Activated CD4-positive, alpha-beta T cell treated with anti-CD3 and anti-CD28 coated beads, Interleukin-2, amount 10 ng/mL, durations not matched to agents 7 days and 5 days (primary cell): ENCODE measurements at regions not wholly inside any gene's neighbourhood (a gene's known extent, or its start where the extent isn't known, plus 50 kb on each side); places are given as distances from the start of the nearest gene placed in this dataset.

Experiments
- CTCF ChIA-PET: fragments of 350-600 bp; sonication (Branson Sonifier 250); formaldehyde crosslinking; loops from one replicate; lab custom pipeline; 2021; ENCODE audit warnings: antibody characterized with exemption; lab: Charles Lee
- POLR2A ChIA-PET: fragments of 350-600 bp; sonication (Branson Sonifier 250); formaldehyde crosslinking; loops from one replicate; lab custom pipeline; 2021; ENCODE audit warnings: antibody characterized with exemption; lab: Charles Lee
- DNase-seq: peaks from one replicate; pipeline ENCODE4 v3.0.0-alpha.2; 2020
- H3K27ac Mint-ChIP-seq: one replicate; pipeline ENCODE4 v1.8.0; 2021; ENCODE audit warnings: mild to moderate bottlenecking, moderate library complexity, mixed read lengths
- H3K27me3 Mint-ChIP-seq: one replicate; pipeline ENCODE4 v1.8.0; 2021; ENCODE audit warnings: mixed read lengths
- H3K36me3 Mint-ChIP-seq: one replicate; pipeline ENCODE4 v1.8.0; 2021; ENCODE audit warnings: low read depth, mixed read lengths
- H3K4me1 Mint-ChIP-seq: one replicate; pipeline ENCODE4 v1.8.0; 2021; ENCODE audit warnings: mixed read lengths
- H3K4me3 Mint-ChIP-seq: one replicate; pipeline ENCODE4 v1.8.0; 2021; ENCODE audit warnings: mild to moderate bottlenecking, moderate library complexity, mixed read lengths
- H3K9me3 Mint-ChIP-seq: one replicate; pipeline ENCODE4 v1.8.0; 2021; ENCODE audit warnings: mixed read lengths

DNA sequence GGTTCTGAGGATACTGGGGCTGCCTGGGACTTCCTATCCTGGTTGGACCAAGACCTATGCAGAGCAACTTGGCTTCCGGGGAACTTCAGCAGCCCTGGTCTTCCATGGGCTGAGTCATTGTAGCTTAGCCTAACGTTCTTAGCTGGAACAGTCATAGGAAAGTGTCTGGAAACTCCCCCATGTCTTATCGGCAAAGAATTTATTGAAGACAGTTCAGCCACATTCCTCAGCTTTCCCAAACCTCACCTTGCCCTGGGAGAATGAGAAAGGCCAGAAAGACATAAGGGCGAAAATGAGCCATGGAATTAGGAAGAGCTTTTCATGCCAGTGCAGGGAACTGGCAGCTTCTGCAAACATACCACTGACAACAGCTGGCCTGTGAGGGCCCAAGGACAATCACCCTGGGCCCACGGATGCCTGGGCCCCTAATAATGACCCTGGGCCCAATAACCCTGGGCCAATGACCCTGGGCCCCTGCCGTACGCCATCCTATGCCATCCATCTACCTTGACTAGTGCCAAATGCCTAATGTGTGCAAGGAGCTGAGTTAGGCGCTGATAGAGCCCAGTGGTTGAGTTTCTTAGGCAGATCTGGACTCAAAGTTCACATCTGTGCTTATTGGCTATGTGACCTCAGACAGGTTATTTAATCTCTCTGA is 114.4 kb upstream of the GADD45A start:
- H3K36me3 Mint-ChIP-seq: no peaks in the 10 kb centered on the region
- no peaks in the 10 kb centered on the region for H3K9me3 Mint-ChIP-seq
- no peak for DNase-seq
- no peak overlapping the region for H3K4me3 Mint-ChIP-seq
- ChIA-PET POLR2A (interaction anchor here (0.6 kb wide), 1 partner anchor 9 kb away, joined by 3 read pairs; no protein-coding TSS in a partner anchor), CTCF (interaction anchor here (1.5 to 4.4 kb wide), 3 partner anchors 9 to 190 kb away, joined by 4 to 17 read pairs (median 16); no protein-coding TSS in a partner anchor)
- H3K27ac Mint-ChIP-seq: no peak overlapping the region
- no peaks in the 10 kb centered on the region for H3K4me1 Mint-ChIP-seq
- H3K27me3 Mint-ChIP-seq: no peaks in the 10 kb centered on the region

GRCh38 chr1:67571406-67571805 is 113.6 kb upstream of the GADD45A start:
- no peaks in the 10 kb centered on the region for H3K9me3 Mint-ChIP-seq
- POLR2A ChIA-PET: interaction anchor here (0.6 kb wide), 1 partner anchor 10 kb away, joined by 3 read pairs; no protein-coding TSS in a partner anchor
- CTCF ChIA-PET: interaction anchor here (0.8 to 4.4 kb wide), 3 partner anchors 10 to 342 kb away, joined by 3 to 17 read pairs (median 16); no protein-coding TSS in a partner anchor
- no peak overlapping the region for H3K27ac Mint-ChIP-seq
- H3K4me1 Mint-ChIP-seq: no peaks in the 10 kb centered on the region
- DNase-seq: no peak
- no peak overlapping the region for H3K4me3 Mint-ChIP-seq
- H3K36me3 Mint-ChIP-seq: no peaks in the 10 kb centered on the region
- no peaks in the 10 kb centered on the region for H3K27me3 Mint-ChIP-seq

- Mint-ChIP-seq H3K27ac (no peak overlapping the region), H3K36me3 (no peaks in the 10 kb centered on the region), H3K4me3 (no peak overlapping the region), H3K4me1 (no peaks in the 10 kb centered on the region), H3K27me3 (no peaks in the 10 kb centered on the region), H3K9me3 (no peaks in the 10 kb centered on the region)
- ChIA-PET POLR2A (no interaction called here), CTCF (interaction anchor here (0.6 to 4.4 kb wide), 6 partner anchors 10 to 343 kb away, joined by 3 to 17 read pairs (median 6); no protein-coding TSS in a partner anchor)
- DNase-seq: no peak
Measured at GRCh38 chr1:67571901-67572593, 113.0 kb upstream of the GADD45A start.

DNA sequence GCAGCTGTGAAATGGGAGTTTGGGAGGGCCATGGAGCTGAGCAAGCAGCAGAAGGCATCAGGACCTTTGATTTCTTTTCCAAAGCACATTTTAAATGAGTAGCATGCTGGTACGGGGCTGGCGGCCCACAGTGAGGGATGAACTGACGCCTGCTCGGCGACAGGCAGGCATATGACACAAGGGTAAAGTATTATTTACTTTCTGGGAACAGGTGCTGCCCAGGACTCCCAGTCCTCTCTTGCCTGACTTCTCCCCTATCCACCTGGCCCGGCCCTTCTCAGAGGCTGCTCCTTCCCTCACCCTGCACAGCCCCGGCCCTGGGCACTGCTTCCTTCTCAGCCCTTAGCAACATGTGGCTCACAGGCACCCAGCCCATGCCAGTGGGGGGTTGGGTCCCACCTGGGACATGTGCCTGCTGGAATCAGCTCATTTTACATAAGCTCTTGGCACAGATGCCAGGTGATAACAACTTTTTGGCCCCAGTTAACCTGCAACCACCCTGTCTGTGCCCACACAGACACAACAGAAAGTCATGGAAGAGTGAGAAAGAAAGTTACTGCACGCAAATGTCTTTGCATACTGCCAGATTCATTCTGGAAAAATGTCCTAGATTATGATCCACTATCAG is 112.3 kb upstream of the GADD45A start:
- no peak overlapping the region for H3K27ac Mint-ChIP-seq
- H3K36me3 Mint-ChIP-seq: no peaks in the 10 kb centered on the region
- no peaks in the 10 kb centered on the region for H3K4me1 Mint-ChIP-seq
- H3K9me3 Mint-ChIP-seq: no peaks in the 10 kb centered on the region
- ChIA-PET CTCF (interaction anchor here (1.6 to 1.9 kb wide), 2 partner anchors 11 to 15 kb away, joined by 4 to 5 read pairs; no protein-coding TSS in a partner anchor), POLR2A (no interaction called here)
- no peaks in the 10 kb centered on the region for H3K27me3 Mint-ChIP-seq
- DNase-seq: no peak
- no peak overlapping the region for H3K4me3 Mint-ChIP-seq

GRCh38 chr1:67573311-67573872 is 111.6 kb upstream of the GADD45A start:
- H3K4me1 Mint-ChIP-seq: peaks cover 2% of the 10 kb centered on the region
- ChIA-PET POLR2A (no interaction called here), CTCF (interaction anchor here (1.6 to 1.9 kb wide), 2 partner anchors 11 to 16 kb away, joined by 4 to 5 read pairs; no protein-coding TSS in a partner anchor)
- no peak overlapping the region for H3K27ac Mint-ChIP-seq
- no peak for DNase-seq
- no peaks in the 10 kb centered on the region for H3K9me3 Mint-ChIP-seq
- H3K27me3 Mint-ChIP-seq: peaks cover 3% of the 10 kb centered on the region
- no peaks in the 10 kb centered on the region for H3K36me3 Mint-ChIP-seq
- no peak overlapping the region for H3K4me3 Mint-ChIP-seq

GRCh38 chr1:67574221-67574620 is 110.8 kb upstream of the GADD45A start:
- H3K9me3 Mint-ChIP-seq: no peaks in the 10 kb centered on the region
- DNase-seq: no peak
- H3K4me1 Mint-ChIP-seq: peaks cover 2% of the 10 kb centered on the region
- ChIA-PET CTCF (no interaction called here), POLR2A (no interaction called here)
- H3K4me3 Mint-ChIP-seq: no peak overlapping the region
- no peak overlapping the region for H3K27ac Mint-ChIP-seq
- H3K36me3 Mint-ChIP-seq: no peaks in the 10 kb centered on the region
- peaks cover 3% of the 10 kb centered on the region for H3K27me3 Mint-ChIP-seq

DNA sequence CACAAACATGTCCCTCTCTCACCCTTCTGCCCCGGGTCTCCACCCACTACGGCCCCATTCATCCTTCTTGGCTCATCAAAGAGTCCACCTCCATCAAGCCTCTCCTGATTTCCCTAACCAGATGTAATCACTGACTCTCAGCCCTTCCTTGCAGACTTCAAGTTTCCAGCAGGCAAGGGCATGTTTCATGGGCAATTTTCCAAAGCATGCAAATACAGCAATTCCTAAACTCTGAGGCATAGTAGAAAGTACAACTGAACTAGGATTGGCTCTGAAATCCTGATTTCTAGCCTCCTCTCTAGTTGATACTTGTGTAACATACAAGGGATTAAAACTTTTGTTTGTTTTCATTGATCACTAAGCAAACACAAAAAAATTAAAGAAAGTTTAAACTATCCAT is 109.1 kb upstream of the GADD45A start:
- Mint-ChIP-seq H3K4me1 (peaks cover 2% of the 10 kb centered on the region), H3K36me3 (no peaks in the 10 kb centered on the region), H3K4me3 (no peak overlapping the region), H3K27ac (no peak overlapping the region), H3K27me3 (peaks cover 3% of the 10 kb centered on the region), H3K9me3 (no peaks in the 10 kb centered on the region)
- no peak for DNase-seq
- ChIA-PET POLR2A (no interaction called here), CTCF (no interaction called here)

DNA sequence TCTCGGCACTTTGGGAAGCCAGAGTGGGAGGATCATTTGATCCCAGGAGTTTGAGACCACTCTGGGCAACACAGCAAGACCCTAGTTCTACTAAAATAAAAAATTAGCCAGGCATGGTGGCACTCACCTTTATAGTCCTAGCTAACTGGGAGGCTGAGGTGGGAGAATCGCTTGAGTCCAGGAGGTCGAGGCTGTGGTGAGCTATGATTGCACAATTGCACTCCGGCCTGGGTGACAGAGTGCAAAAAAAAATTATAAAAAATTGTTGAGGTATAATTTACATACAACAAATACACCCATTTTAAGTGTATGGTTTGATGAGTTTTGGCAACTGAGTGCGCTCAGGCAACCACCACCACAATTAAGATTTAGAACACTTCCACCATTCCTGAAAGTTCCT is 108.5 kb upstream of the GADD45A start:
- POLR2A ChIA-PET: no interaction called here
- H3K36me3 Mint-ChIP-seq: no peaks in the 10 kb centered on the region
- H3K9me3 Mint-ChIP-seq: no peaks in the 10 kb centered on the region
- H3K4me3 Mint-ChIP-seq: no peak overlapping the region
- H3K27me3 Mint-ChIP-seq: peaks cover 3% of the 10 kb centered on the region
- CTCF ChIA-PET: no interaction called here
- DNase-seq: no peak
- H3K27ac Mint-ChIP-seq: no peak overlapping the region
- H3K4me1 Mint-ChIP-seq: peaks cover 2% of the 10 kb centered on the region

- Mint-ChIP-seq H3K4me1 (peaks cover 2% of the 10 kb centered on the region), H3K27me3 (peaks cover 3% of the 10 kb centered on the region), H3K9me3 (no peaks in the 10 kb centered on the region), H3K4me3 (no peak overlapping the region), H3K27ac (no peak overlapping the region), H3K36me3 (no peaks in the 10 kb centered on the region)
- DNase-seq: no peak
- CTCF ChIA-PET: interaction anchor here (1.1 kb wide), 1 partner anchor 16 kb away, joined by 4 read pairs; no protein-coding TSS in a partner anchor
- POLR2A ChIA-PET: no interaction called here
Measured at GRCh38 chr1:67577646-67578045, 107.4 kb upstream of the GADD45A start.

DNA sequence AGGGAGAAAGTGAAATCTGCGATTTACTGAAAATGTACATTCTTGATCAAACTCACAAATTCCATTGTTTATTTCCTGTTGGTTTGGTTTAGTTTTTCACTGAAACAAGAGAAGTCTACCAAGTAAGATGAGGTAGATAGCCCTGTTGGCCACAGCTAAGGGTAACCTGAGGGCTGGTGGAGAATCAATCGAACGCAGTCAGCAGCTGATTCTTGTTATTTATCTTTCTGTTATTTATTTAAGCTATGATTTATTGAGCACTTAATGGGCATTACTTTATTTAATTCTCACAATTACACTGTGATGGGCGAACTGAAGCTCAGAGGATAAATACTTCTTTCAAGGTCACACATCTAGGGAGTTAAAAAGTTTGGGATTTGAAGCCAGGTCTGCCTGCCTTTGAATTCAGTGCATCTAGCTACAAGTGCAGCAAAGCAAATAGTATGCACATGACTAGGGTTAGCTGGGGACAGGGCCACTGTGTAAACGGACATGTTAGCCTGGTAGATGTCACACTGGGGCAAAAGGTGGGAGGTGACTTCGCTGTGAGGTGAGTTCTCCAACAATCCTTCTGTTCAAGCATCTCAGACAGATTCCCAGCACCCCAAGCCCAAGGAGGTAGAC is 106.5 kb upstream of the GADD45A start:
- Mint-ChIP-seq H3K27ac (no peak overlapping the region), H3K27me3 (peaks cover 3% of the 10 kb centered on the region), H3K4me1 (peaks cover 5% of the 10 kb centered on the region), H3K4me3 (no peak overlapping the region), H3K36me3 (no peaks in the 10 kb centered on the region), H3K9me3 (no peaks in the 10 kb centered on the region)
- ChIA-PET CTCF (interaction anchor here (1.1 kb wide), 1 partner anchor 17 kb away, joined by 4 read pairs; no protein-coding TSS in a partner anchor), POLR2A (no interaction called here)
- DNase-seq: no peak

- peaks cover 3% of the 10 kb centered on the region for H3K27me3 Mint-ChIP-seq
- no peak overlapping the region for H3K27ac Mint-ChIP-seq
- peaks cover 6% of the 10 kb centered on the region for H3K4me1 Mint-ChIP-seq
- no peak for DNase-seq
- H3K4me3 Mint-ChIP-seq: no peak overlapping the region
- POLR2A ChIA-PET: no interaction called here
- no peaks in the 10 kb centered on the region for H3K36me3 Mint-ChIP-seq
- H3K9me3 Mint-ChIP-seq: no peaks in the 10 kb centered on the region
- CTCF ChIA-PET: interaction anchor here (1.0 kb wide), 1 partner anchor 18 kb away, joined by 4 read pairs; no protein-coding TSS in a partner anchor
Measured at GRCh38 chr1:67579623-67580394, 105.2 kb upstream of the GADD45A start.
